Activated CD4-positive, alpha-beta T cell treated with anti-CD3 and anti-CD28 coated beads, Interleukin-2, amount 50 U/mL, for 16 hours (primary cell): ENCODE measurements at regions not wholly inside any gene's neighbourhood (a gene's known extent, or its start where the extent isn't known, plus 50 kb on each side); places are given as distances from the start of the nearest gene placed in this dataset.

ENCODE experiments used
- DNase-seq: peaks from one replicate; pipeline ENCODE4 v3.0.0-alpha.2; 2020

GRCh38 chr2:37839991-37840390 is 85.1 kb upstream of the RMDN2 start:
- DNase-seq, result no peak

- DNase-seq, result no peak
These were observed 82.2 kb upstream of the RMDN2 start for GRCh38 chr2:37842732-37843440.

- no peak for DNase-seq
These were observed 81.5 kb upstream of the RMDN2 start for GRCh38 chr2:37843556-37843955.

- DNase-seq, result no peak
These were observed 78.9 kb upstream of the RMDN2 start for GRCh38 chr2:37846207-37846606.

- no peak for DNase-seq
These were observed 77.3 kb upstream of the RMDN2 start for GRCh38 chr2:37847792-37848191.

GRCh38 chr2:37848451-37848850 is 76.6 kb upstream of the RMDN2 start:
- DNase-seq, result no peak

GRCh38 chr2:37849911-37850310 is 75.2 kb upstream of the RMDN2 start:
- DNase-seq, result no peak

GRCh38 chr2:37851428-37851827 is 73.7 kb upstream of the RMDN2 start:
- no peak for DNase-seq

- peak; percentile 46 for DNase-seq
These were observed 73.1 kb upstream of the RMDN2 start for GRCh38 chr2:37851828-37852584.

GRCh38 chr2:37852585-37853014 is 72.5 kb upstream of the RMDN2 start:
- DNase-seq, result no peak

GRCh38 chr2:37854676-37855282 is 70.3 kb upstream of the RMDN2 start:
- DNase-seq, result no peak

GRCh38 chr2:37855283-37856041 is 69.6 kb upstream of the RMDN2 start:
- no peak for DNase-seq

GRCh38 chr2:37856101-37856751 is 68.9 kb upstream of the RMDN2 start:
- DNase-seq, result no peak

- DNase-seq, result no peak
These were observed 67.3 kb upstream of the RMDN2 start for GRCh38 chr2:37857575-37858399.

GRCh38 chr2:37858400-37858711 is 66.7 kb upstream of the RMDN2 start:
- no peak for DNase-seq

GRCh38 chr2:37858725-37859267 is 66.3 kb upstream of the RMDN2 start:
- no peak for DNase-seq

- DNase-seq, result no peak
These were observed 62.5 kb upstream of the RMDN2 start for GRCh38 chr2:37862620-37863019.

GRCh38 chr2:37864217-37864616 is 60.9 kb upstream of the RMDN2 start:
- no peak for DNase-seq

GRCh38 chr2:37865640-37866039 is 59.4 kb upstream of the RMDN2 start:
- DNase-seq, result no peak

GRCh38 chr2:37866171-37866934 is 58.7 kb upstream of the RMDN2 start:
- DNase-seq, result no peak

GRCh38 chr2:37867166-37867565 is 57.9 kb upstream of the RMDN2 start:
- DNase-seq, result no peak
